OCI-LY1 (cell line): ENCODE measurements at regions not wholly inside any gene's neighbourhood (a gene's known extent, or its start where the extent isn't known, plus 50 kb on each side); places are given as distances from the start of the nearest gene placed in this dataset.

Experiments used
- H2AFZ ChIP-seq: fragments of 200-600 bp; sonication (generic), shearing (Covaris generic); 2 replicates; pipeline ENCODE4 v1.6.0; 2014; ENCODE audit warnings: antibody characterized with exemption, mild to moderate bottlenecking, low read length
- H3F3A ChIP-seq: fragments of 200-600 bp; sonication (generic), shearing (Covaris generic); 2 replicates; pipeline ENCODE4 v1.6.0; 2014; ENCODE audit warnings: mild to moderate bottlenecking, antibody characterized with exemption, low read length, moderate library complexity; ENCODE audit not compliant: insufficient read depth
- H3K27ac ChIP-seq: fragments of 200-600 bp; sonication (generic); 2 replicates; pipeline ENCODE4 v1.5.1; 2014; ENCODE audit warnings: low read length, mixed run types, mild to moderate bottlenecking, low read depth; ENCODE audit not compliant: poor library complexity, severe bottlenecking
- H3K27me3 ChIP-seq: fragments of 200-600 bp; sonication (generic); 2 replicates; pipeline ENCODE4 v1.6.0; 2014; ENCODE audit warnings: antibody characterized with exemption, mild to moderate bottlenecking, low read length, moderate library complexity; ENCODE audit not compliant: insufficient read depth
- H3K36me3 ChIP-seq: fragments of 200-600 bp; sonication (generic); 2 replicates; pipeline ENCODE4 v1.6.1; 2014; ENCODE audit warnings: mild to moderate bottlenecking, antibody characterized with exemption, low read length, moderate library complexity, mixed read lengths; ENCODE audit not compliant: insufficient read depth
- H3K4me1 ChIP-seq: fragments of 200-600 bp; sonication (generic); 2 replicates; pipeline ENCODE4 v1.5.1; 2014; ENCODE audit warnings: mild to moderate bottlenecking, low read length, moderate library complexity; ENCODE audit not compliant: insufficient read depth, severe bottlenecking
- H3K4me2 ChIP-seq: fragments of 200-600 bp; sonication (generic), shearing (Covaris generic); 2 replicates; pipeline ENCODE4 v1.6.1; 2014; ENCODE audit warnings: low read length
- H3K4me3 ChIP-seq: fragments of 200-600 bp; sonication (generic); 2 replicates; pipeline ENCODE4 v1.5.1; 2014; ENCODE audit warnings: low read length, low read depth, mild to moderate bottlenecking, mixed read lengths; ENCODE audit not compliant: poor library complexity, severe bottlenecking
- H3K79me2 ChIP-seq: fragments of 200-600 bp; shearing (Covaris generic); 2 replicates; pipeline ENCODE4 v1.6.1; 2016; ENCODE audit warnings: mixed run types, low read length, mixed read lengths; ENCODE audit not compliant: insufficient read depth
- H3K9ac ChIP-seq: fragments of 200-600 bp; sonication (generic), shearing (Covaris generic); 2 replicates; pipeline ENCODE4 v1.6.1; 2014; ENCODE audit warnings: mild to moderate bottlenecking, low read length, mixed read lengths
- H3K9me2 ChIP-seq: fragments of 200-600 bp; sonication (generic), shearing (Covaris generic); 2 replicates; pipeline ENCODE4 v1.6.1; 2014; ENCODE audit warnings: low read depth, mild to moderate bottlenecking, low read length, mixed read lengths
- H3K9me3 ChIP-seq: fragments of 200-600 bp; shearing (Covaris generic); 2 replicates; pipeline ENCODE4 v1.6.1; 2014; ENCODE audit warnings: low read length, mixed read lengths
- H4K20me1 ChIP-seq: fragments of 200-600 bp; sonication (generic), shearing (Covaris generic); 2 replicates; pipeline ENCODE4 v1.6.0; 2016; ENCODE audit warnings: mild to moderate bottlenecking, low read length; ENCODE audit not compliant: insufficient read depth
- CTCF ChIP-seq: fragments of 200-600 bp; sonication (generic), shearing (Covaris generic); IDR thresholded peaks from 2 replicates; pipeline ENCODE4 v1.5.1; 2017; ENCODE audit warnings: mild to moderate bottlenecking, antibody characterized with exemption, low read length, moderate library complexity, mixed read lengths
- EZH2 ChIP-seq: fragments of 200-600 bp; sonication (generic), shearing (Covaris generic); IDR thresholded peaks from 2 replicates; pipeline ENCODE4 v1.8.0; 2017; ENCODE audit warnings: borderline replicate concordance, mixed run types, mild to moderate bottlenecking, antibody characterized with exemption, low read length, moderate library complexity, mixed read lengths

DNA sequence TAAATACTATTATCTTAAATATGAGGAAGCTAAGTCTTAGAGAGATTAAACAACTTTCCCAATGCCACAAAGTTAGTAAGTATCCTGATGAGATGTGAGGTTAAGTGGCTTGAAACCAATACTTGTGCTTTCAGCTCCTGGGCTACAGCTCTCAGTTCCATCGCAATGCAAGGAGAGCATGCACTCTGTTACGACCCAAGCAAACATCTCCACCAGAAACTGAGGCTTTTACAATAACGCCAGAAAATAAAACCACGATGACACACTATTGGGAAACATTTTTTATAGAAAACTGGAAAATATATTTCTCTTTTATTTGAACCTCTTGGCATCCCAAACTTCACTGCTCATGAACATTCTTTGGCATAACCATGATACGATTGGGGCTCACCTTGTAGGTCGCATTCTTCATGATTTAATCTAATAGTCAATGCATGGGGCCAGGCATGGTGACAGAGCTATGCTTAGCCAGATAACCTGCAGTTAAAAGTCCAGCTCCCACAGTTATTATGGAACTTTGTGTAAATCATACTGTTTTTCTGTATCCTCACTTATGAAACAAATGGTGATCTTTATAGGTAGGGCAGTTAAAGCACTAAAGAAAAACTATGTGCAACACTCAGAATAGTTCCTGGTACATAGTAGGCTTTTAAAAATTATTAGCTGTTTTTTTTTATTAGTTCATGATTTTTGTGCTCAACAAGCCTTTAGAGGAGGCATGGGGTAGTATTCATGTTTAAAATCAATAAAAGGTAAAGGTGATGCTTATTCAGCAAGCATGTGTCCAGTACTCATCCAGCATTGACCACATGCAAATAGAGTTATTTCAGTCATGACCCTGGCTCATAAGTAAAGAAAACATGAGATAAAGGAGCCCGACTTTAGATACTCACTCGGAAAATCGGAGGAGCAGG, 238.3 kb upstream of the TRIB2 start:
- no peaks in the 10 kb centered on the region for H3K4me1 ChIP-seq
- H3K9me2 ChIP-seq = no peaks in the 10 kb centered on the region
- TF ChIP-seq EZH2 = no peak
- TF ChIP-seq CTCF = no peak
- no peaks in the 10 kb centered on the region for H3F3A ChIP-seq
- H3K36me3 ChIP-seq = no peaks in the 10 kb centered on the region
- no peak overlapping the region for H3K9ac ChIP-seq
- H3K79me2 ChIP-seq = no peaks in the 10 kb centered on the region
- H4K20me1 ChIP-seq = no peaks in the 10 kb centered on the region
- no peaks in the 10 kb centered on the region for H3K27me3 ChIP-seq
- no peak overlapping the region for H3K27ac ChIP-seq
- H3K4me2 ChIP-seq = no peak overlapping the region
- no peak overlapping the region for H2AFZ ChIP-seq
- no peak overlapping the region for H3K4me3 ChIP-seq
- no peaks in the 10 kb centered on the region for H3K9me3 ChIP-seq

- Histone ChIP-seq H3K27ac (no peak overlapping the region), H2AFZ (no peak overlapping the region), H3K9ac (no peak overlapping the region), H3K4me3 (no peak overlapping the region), H3K4me1 (no peaks in the 10 kb centered on the region), H3K79me2 (no peaks in the 10 kb centered on the region), H4K20me1 (no peaks in the 10 kb centered on the region), H3K27me3 (no peaks in the 10 kb centered on the region), H3K9me2 (no peaks in the 10 kb centered on the region), H3F3A (no peaks in the 10 kb centered on the region), H3K4me2 (no peak overlapping the region), H3K9me3 (no peaks in the 10 kb centered on the region), H3K36me3 (no peaks in the 10 kb centered on the region)
- TF ChIP-seq EZH2 (no peak), CTCF (no peak)
Observed at GRCh38 chr2:12479065-12479601, 237.6 kb upstream of the TRIB2 start.

DNA sequence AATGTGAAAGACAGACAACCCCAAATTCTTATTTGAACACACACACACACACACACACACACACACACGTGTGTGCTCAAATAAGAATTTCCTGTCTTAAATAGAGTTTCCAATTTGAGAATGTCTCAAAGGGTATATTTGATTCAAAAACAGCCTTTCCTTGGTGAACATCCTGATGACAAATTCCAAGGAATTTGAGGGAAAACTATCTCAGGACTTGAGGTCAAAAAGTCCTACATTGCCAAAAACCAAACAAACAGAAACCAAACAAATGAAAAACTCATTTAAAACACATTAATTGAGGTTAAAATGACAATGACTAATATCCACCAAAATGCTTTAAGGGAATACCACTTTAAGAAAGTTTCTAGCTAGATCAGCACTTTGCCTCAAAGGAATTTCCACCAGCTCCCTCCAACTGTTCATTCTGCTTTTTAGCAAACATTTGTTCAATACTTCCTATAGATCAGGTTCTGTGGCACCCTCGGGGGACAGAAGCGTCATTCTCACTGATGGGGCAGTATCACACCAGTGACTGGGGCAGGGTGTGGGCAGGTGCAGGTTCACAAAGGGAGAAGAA, 232.1 kb upstream of the TRIB2 start:
- no peak overlapping the region for H2AFZ ChIP-seq
- no peaks in the 10 kb centered on the region for H3F3A ChIP-seq
- no peak for TF ChIP-seq EZH2
- TF ChIP-seq CTCF = no peak
- H3K79me2 ChIP-seq = no peaks in the 10 kb centered on the region
- no peak overlapping the region for H3K4me3 ChIP-seq
- no peaks in the 10 kb centered on the region for H4K20me1 ChIP-seq
- H3K4me1 ChIP-seq = peaks cover 31% of the 10 kb centered on the region
- H3K36me3 ChIP-seq = no peaks in the 10 kb centered on the region
- no peaks in the 10 kb centered on the region for H3K9me3 ChIP-seq
- H3K27me3 ChIP-seq = no peaks in the 10 kb centered on the region
- H3K9ac ChIP-seq = no peak overlapping the region
- H3K27ac ChIP-seq = no peak overlapping the region
- H3K4me2 ChIP-seq = no peak overlapping the region
- no peaks in the 10 kb centered on the region for H3K9me2 ChIP-seq
